NCI-H748 (cell line): ENCODE measurements at regions not wholly inside any gene's neighbourhood (a gene's known extent, or its start where the extent isn't known, plus 50 kb on each side); places are given as distances from the start of the nearest gene placed in this dataset.

Source experiments
- DNase-seq: peaks from one replicate; lab custom pipeline; 2025; ENCODE audit not compliant: unreplicated experiment; lab: John Stamatoyannopoulos, UW

DNA sequence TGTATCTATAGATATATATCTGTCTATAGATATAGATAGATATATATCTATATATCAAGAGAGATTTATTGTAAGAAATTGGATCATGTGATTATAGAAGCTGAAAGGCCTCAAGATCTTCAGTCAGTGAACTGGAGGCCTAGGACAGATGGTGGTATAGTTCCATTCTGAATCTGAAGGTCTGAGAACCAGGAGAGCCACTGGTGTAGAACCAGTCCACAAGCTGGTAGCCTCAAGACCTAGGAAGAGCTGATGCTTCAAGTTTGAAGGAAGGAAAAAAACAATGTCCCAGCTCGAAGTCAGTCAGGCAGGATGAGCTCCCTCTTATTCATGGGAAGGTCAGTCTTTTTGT is 213.2 kb upstream of the JUN start:
- DNase-seq = no peak

DNA sequence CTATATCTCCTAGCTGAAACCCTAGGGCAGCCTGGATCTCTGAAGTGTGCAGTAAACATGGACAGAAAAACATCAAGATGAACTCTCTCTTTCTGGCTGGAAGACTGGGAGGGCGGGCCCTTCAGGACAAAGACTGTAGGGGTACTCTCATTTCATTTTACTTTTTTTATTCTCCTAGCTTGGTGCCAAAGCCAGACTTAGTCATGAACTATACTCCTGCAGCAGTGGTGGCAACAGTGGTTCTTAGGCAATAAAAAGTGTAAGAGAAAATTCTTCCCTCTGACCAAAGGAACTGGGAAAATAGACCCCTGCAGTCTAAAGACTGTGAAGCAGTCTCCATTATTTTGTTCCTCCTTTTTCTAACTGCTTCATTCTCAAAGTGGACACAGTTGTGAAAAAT is 213.8 kb upstream of the JUN start:
- no peak for DNase-seq

DNA sequence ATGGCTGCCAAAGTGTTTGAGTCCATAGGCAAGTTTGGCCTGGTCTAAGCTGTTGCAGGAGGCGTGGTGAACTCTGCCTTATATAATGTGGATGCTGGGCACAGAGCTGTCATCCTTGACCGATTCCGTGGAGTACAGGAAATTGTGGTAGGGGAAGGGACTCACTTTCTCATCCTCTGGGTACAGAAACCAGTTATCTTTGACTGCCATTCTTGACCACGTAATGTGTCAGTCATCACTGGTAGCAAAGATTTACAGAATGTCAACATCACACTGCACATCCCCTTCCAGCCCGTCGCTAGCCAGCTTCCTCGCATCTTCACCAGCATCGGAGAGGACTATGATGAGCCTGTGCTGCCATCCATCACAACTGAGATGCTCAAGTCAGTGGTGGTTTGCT is 215.8 kb upstream of the JUN start:
- no peak for DNase-seq

DNA sequence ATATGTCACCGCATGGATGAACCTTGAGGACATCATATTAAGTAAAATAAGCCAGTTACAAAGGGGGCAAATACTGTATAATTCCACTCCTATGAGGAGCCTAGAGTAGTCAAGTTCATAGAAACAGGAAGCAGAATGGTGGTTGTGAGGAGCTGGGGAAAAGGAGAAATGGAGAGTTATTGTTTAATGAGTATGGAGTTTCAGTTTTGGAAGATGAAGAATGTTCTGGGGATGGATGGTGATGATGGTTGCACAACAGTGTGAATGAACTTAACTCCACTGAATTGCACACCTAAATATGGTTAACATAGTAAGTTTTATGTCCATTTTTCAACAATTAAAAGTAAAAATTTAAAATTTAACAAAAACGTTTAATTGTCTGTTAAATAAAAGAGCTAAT is 220.9 kb upstream of the JUN start:
- DNase-seq = no peak

DNA sequence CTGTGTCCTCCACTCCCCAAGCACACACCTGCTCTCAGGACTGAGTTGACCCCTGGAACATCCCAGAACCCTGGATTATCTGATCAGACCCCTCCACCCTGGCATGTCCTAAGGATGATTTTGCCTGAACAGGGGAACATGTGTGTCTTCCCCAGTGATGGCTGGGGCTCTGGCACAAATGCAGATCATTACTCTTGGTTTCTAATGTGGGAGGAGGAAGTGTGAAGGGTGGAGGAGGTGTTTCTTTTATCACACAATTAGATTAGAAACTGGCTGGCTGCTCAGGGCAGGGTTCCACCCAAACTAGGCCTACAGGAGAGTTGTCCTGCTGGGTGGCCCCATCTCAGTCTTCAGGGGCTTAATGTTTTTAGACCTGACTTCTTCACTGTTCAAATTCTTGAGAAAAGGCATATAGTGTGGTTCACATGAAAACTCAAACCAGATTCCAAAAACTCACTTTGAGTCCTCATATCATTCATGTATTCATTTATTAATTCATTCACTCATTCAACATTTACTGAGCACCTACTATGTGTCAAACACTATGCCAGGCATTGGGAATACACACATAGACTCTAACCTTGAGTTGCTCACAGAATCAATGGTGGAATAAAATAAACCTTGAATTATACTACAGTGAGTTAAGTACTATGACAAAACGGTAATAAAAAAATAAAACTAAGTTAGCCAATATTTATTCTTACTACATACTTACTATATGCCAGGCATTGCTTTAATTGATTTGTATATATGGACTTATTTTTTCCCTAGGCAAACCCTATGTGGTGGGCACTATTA is 221.8 kb upstream of the JUN start:
- DNase-seq = no peak

DNA sequence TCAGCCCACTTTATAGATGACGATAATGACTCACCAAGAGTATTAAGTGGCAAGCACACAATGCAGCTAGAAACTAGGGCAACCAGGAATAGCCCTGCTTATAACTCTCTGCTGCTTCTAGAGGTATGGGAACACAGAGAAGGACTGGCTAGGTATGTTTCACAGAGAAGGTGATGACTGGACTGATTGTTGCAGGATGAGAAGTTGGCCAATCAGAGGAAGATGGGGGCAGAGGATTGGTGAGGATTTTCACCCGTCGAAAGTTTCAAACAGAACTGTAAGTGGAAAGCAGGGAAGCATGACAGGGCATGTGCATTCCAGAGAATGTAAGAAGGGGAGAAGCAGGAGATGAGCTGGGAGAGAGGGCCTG is 222.4 kb upstream of the JUN start:
- no peak for DNase-seq

DNA sequence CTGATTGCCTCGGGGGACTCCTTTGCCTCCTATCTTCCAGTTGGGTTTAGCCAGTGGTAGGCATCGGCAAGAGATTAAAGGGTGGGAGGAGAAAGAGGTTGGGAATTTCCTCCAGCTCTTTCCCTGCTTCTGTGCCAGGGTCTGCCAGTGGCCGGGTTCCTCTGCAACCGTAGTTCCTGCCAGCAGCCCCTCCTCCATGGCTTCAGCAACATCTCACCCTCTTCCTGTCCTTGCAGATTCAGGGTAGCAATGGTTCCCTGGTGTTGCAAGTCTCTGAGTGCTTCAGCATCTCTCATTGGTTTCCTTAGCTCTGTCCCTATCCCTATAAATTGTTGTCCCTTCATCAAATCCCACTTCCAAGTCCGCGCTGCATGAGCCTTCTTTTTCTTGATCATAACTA is 223.1 kb upstream of the JUN start:
- no peak for DNase-seq

DNA sequence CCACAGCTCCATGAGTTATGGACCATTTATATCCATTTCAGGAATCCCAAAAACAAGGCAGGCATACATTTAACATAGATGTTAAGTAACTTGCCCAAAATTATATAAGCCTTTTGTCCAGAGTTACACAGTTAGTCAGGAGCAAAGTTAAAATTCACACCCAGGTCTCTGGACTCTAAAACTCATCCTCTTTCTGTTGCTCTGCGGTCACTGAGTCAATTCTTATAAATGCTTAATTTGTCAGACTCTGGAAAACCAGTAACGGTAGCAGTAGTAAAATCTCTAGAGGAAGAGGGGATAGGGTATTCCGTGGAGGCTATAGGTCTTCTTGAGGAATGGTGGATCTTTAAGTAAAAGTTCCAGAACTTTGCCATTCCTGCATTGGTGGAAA is 223.6 kb upstream of the JUN start:
- DNase-seq = no peak

DNA sequence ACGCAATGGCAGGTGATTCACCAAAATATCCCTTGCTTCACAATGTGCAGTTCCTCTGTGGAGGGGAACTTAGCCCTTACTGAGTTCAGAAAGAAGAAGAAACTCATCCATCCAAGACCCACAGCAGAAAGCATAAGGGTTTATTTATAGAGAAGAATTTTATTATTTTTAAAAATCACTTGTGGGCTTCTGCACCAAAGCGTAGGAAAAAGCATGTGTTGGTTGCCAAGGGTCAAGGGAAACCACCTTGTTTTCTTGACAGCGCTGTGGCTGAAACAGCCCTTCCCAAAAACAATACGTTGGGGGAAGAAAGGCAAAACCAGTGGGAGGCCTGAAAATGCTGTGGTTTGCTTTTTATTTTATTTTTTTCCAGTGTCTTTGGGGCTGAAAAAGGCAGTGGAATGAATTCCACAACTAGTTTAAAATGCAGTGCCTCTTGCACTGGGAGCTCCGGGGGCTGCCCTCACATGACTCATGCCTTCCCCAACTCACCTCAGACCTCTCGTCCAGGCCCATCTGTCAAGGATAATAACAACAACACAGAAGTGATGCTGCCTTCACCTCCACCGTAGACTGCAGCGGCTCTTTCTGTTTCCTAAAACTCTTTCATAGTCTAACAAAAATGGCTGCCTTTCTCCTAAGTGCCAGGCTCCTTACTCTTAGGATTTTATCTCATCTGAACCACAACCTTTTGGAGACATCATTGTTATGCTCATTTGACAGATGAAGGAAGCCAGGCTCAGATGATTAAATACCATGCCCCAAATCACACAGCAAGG is 224.2 kb upstream of the JUN start:
- no peak for DNase-seq

DNA sequence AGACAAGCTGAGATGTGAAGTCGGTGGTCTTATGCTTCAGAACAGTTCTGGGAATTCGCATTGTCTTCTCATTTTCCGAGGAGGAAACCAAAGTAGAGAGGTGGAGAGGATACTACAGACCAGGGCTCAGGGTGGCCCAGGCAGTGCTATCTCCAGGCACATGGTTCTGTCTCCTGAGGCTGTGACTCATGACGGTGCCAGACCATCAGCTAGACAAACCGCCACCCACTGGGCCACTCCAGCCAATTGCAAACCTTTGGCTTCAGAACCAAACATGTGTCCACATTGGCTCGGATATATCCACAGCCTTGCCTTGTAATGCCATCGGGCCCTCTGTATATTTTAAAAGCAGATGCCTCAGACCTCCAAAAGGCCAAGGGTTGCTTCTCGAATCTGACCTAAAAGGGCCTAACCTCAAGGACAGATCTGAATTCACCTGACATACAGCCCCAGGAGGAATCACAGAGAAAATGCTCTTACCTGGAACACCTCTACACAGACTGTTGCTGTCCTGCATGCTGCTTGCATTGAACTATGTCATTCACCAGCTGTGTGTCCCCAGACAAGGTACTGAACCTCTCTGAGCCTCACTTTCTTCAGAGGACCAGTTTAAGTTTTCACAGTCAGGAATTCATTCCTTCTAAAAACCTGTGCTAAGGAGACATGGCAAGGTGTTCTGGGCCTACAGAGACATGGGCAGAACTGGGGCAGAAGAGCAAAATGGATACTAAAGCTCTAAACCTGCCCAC is 224.9 kb upstream of the JUN start:
- DNase-seq = no peak

DNA sequence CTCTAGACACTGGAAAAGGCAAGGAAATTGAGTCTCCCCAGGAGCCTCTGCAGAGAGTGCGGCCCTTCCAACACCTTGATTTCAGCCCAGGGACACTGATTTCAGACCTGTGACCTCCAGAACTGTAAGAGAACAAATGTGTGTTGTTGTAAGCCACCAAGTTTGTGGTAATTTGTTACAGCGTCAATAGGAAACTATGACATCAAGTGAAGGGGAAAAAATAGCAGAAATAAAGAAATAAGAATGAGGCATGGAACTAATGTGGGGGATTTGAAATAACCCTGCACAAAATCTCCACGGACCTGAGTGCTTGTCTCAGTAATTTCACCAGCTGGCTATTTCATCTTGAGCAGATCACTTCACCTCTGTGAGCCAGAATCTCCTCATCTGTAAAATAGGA is 227.8 kb upstream of the JUN start:
- DNase-seq = no peak

DNA sequence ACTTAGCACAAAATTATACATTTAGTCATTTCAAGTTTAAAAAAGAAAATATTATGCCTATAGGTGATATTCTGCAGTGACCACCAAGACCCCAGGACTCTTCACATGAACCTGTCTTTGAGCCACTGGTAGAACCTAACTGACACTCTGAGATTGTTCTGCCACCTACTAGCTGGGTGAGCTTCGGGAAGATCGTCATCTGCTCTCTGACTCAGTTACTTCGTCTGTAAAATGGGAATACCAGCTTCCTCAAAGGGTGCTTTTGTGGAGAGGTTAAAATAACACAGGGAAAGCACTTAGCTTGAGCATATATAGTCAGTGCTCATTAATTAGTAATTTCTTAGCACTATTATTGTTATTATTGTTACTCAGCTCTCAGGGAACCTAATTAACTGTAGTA is 228.5 kb upstream of the JUN start:
- DNase-seq = no peak

DNA sequence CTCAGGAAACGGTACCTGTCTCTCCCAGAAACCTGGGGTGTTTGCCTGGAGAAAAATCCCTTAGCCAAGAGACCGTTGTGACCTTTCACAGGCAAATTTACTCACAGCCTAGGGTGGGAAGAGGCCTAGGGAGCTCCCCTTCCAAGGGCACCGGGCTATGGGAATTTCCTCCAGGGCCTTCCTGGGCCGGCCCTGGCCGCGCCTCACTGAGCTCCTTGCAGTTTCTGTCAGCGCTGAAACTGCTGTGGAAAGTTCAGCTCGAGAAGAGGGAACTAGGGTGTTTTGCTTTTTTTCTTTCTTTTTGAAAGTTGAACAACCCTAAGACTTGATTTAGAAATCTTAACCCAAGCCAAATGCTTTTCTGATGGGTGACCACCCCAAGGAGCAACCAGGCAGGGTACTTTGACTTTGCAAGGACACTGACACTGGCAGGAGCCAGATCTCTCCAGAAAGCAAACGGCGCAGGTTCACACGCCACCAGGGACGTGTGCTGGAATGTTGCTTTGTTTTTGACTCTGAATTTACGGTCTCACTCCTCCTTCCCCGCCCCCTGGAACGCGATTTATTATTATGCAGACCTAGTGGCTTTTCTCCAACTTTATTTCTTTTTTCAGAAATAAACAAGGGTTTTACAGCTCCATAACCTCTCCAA is 229.6 kb upstream of the JUN start:
- no peak for DNase-seq

DNA sequence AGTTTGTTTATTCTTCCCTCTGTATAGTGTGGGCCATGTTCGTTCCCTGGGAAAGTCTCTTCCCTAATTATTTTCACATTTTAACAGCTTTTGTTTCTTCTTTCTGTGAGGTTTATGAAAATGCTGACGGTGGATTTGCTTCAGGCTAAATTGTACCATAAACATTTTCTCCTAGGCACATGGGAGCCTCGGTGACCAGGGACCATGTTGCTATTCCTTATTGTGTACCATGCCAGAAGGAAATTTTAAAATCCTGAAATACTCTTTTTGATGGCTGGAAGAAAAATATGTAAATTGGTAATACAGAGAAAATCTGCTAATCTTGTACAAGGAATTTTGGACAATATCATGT is 230.1 kb upstream of the JUN start:
- no peak for DNase-seq

DNA sequence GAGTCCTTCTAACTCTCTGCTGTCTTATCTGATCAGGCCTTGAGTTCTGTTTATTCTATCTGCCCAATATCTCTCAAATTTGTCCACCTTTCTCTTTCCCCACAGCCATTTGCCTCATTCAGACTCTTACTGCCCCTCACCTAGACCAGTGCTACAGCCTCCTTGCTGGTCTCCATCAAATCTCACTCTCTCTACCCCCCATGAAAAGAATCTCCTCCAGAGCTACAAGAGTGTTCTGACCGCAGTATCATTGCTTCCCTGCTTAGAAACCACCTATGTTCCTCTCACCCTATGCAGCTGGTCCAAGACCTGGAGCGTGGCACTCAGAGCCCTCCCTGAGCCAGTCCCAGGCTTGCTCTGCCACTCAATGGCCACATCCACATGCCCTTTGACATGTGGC is 231.0 kb upstream of the JUN start:
- DNase-seq = no peak

DNA sequence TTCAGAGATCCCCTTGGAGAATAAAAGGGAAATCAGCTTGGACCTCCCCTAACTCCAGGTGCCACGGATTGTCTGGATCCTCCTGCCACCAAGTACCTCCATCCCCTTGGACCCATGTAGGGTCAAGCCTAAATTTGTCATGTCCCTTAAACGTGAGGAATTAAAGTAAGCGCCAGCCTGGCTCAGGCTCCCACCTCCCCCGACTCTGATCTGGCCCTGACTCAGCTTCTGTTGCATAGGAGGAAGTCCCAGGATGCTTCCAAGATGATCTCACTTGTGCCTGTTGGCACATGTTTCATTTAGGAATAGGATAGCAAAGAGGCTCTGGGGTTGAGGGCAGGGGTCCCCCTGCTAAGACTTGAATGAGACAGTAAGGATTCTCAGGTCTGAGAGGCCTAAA is 231.9 kb upstream of the JUN start:
- no peak for DNase-seq

DNA sequence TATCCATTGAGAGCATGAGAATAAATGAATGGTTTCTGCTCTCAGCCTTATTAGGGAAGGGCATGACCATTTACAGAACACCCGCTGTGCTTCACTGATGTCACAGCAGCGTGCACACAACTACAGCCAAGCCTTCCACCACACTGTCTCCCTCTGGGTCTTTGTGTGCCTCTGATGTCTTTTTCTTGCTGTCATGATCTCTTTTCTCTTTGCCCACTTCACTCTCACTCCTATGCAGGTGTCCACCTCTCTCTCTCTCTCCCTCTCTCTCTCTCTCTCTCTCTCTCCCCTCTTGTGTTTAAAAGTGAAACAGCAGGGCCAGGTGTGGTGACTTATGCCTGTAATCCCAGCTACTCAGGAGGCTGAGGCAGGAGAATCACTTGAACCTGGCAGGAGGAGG is 232.5 kb upstream of the JUN start:
- peak; percentile 50 for DNase-seq

DNA sequence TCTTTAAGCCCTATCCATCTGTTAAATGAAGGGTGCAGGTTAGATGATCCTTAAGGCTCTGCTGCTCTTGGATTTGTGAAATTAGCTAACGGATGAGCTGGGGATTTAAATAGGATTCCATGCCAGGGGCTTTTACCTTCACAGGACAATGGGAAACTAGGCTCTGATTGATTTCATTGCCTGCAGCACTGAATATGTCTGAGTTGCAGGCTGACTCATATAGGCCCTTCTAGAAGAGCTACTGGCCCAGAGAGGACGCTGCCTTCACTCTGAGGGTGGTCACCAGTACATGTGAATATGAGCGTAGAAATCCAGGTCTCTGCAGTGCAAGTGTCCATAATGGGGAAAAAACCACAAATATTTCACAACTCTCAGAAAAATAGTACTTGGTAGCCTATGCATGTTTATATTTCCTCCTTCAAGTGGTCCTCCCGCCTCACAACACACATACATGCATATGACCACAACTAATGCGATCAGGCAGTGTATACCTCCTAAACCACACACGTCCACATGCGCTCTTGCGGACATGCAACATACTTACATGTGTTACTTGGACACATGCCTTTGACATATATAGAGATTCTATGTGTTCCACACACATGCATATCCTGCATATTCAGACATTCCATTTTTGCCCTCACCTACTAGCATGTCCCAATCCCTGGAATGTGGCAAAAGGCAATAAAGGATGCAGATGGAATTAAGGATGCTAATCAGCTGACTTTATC is 233.8 kb upstream of the JUN start:
- DNase-seq = no peak

DNA sequence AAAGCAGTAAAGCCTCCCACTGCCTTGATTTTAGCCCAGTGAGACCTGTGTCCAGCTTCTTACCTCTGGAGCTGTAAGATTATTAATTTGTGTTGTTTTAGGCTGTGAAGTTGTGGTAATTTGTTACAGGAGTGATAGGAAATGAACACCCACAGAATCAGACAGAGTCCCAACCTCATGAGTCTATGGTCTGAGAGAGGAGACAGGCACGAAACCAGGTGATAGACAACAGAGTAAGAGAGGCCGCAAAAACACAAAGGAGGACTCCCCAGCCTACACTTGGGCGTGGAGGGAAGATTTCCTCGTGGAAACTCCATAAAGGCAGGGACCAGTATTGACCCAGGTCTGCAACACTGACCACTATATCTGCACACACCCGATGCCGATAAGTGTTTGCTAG is 234.6 kb upstream of the JUN start:
- no peak for DNase-seq

DNA sequence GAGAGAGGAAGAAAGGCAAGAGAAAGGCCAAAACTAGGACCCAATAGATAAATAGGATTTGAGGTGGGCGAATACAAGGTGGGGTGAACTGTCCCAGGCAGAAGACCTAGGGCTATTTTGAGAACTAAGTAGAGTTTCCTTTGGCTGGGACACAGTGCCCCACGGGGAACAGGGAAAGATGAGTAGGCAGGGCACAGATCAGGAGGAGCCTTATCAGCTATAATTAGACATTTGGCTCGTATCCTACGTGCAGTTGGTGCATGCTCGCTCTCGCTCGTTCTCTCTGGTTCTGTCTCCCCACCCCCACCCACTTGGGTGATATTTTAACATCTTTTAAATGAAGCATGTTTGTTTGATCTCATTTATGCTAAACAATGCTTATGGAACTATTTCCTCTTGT is 235.0 kb upstream of the JUN start:
- DNase-seq = no peak
